Nephron progenitor cell (in vitro differentiated cells): ENCODE measurements at regions not wholly inside any gene's neighbourhood (a gene's known extent, or its start where the extent isn't known, plus 50 kb on each side); places are given as distances from the start of the nearest gene placed in this dataset.

Experiments
- DNase-seq: peaks from one replicate; pipeline ENCODE4 v3.0.0; 2021
- H3K27ac Mint-ChIP-seq: 2 replicates; pipeline ENCODE4 v1.8.0; 2021; ENCODE audit warnings: mild to moderate bottlenecking, moderate library complexity, mixed read lengths
- H3K27me3 Mint-ChIP-seq: 2 replicates; pipeline ENCODE4 v1.8.0; 2021; ENCODE audit warnings: mild to moderate bottlenecking, low read depth, mixed read lengths; ENCODE audit not compliant: poor library complexity
- H3K36me3 Mint-ChIP-seq: 2 replicates; pipeline ENCODE4 v1.8.0; 2021; ENCODE audit warnings: low read depth, mixed read lengths
- H3K4me1 Mint-ChIP-seq: 2 replicates; pipeline ENCODE4 v1.8.0; 2021; ENCODE audit warnings: mixed read lengths
- H3K4me3 Mint-ChIP-seq: 2 replicates; pipeline ENCODE4 v1.8.0; 2021; ENCODE audit warnings: mild to moderate bottlenecking, moderate library complexity, mixed read lengths
- H3K9me3 Mint-ChIP-seq: 2 replicates; pipeline ENCODE4 v1.8.0; 2021; ENCODE audit warnings: mild to moderate bottlenecking, moderate library complexity, mixed read lengths
- CTCF ChIP-seq: fragments of 200-600 bp; sonication (generic); IDR thresholded peaks from 2 replicates; pipeline ENCODE4 v1.5.0; 2021; ENCODE audit warnings: antibody characterized with exemption

GRCh38 chr4:124243671-124244366 is 468.7 kb downstream of the ANKRD50 start:
- H3K27me3 Mint-ChIP-seq, result no peaks in the 10 kb centered on the region
- peaks cover 29% of the 10 kb centered on the region for H3K9me3 Mint-ChIP-seq
- no peak for DNase-seq
- no peak overlapping the region for H3K27ac Mint-ChIP-seq
- no peak for TF ChIP-seq CTCF
- H3K36me3 Mint-ChIP-seq, result peaks cover 4% of the 10 kb centered on the region
- no peak overlapping the region for H3K4me3 Mint-ChIP-seq
- H3K4me1 Mint-ChIP-seq, result no peaks in the 10 kb centered on the region

GRCh38 chr4:124253080-124253479 is 459.5 kb downstream of the ANKRD50 start:
- DNase-seq, result no peak
- TF ChIP-seq CTCF, result no peak
- Mint-ChIP-seq H3K27ac (no peak overlapping the region), H3K4me1 (peaks cover 4% of the 10 kb centered on the region), H3K9me3 (no peaks in the 10 kb centered on the region), H3K27me3 (peaks cover 6% of the 10 kb centered on the region), H3K4me3 (no peak overlapping the region), H3K36me3 (no peaks in the 10 kb centered on the region)

GRCh38 chr4:124262211-124263179 is 450.0 kb downstream of the ANKRD50 start:
- peak; percentile 85 for TF ChIP-seq CTCF
- no peak overlapping the region for H3K27ac Mint-ChIP-seq
- H3K27me3 Mint-ChIP-seq, result no peaks in the 10 kb centered on the region
- H3K4me1 Mint-ChIP-seq, result no peaks in the 10 kb centered on the region
- H3K9me3 Mint-ChIP-seq, result no peaks in the 10 kb centered on the region
- DNase-seq, result peak; percentile 63
- no peaks in the 10 kb centered on the region for H3K36me3 Mint-ChIP-seq
- no peak overlapping the region for H3K4me3 Mint-ChIP-seq

- no peak for DNase-seq
- no peak overlapping the region for H3K4me3 Mint-ChIP-seq
- TF ChIP-seq CTCF, result no peak
- H3K27me3 Mint-ChIP-seq, result no peaks in the 10 kb centered on the region
- no peak overlapping the region for H3K27ac Mint-ChIP-seq
- H3K4me1 Mint-ChIP-seq, result no peaks in the 10 kb centered on the region
- peaks cover 12% of the 10 kb centered on the region for H3K9me3 Mint-ChIP-seq
- H3K36me3 Mint-ChIP-seq, result no peaks in the 10 kb centered on the region
These were observed 446.8 kb downstream of the ANKRD50 start for GRCh38 chr4:124265701-124266100.

GRCh38 chr4:124266721-124267120 is 445.8 kb downstream of the ANKRD50 start:
- no peak for TF ChIP-seq CTCF
- Mint-ChIP-seq H3K4me1 (no peaks in the 10 kb centered on the region), H3K9me3 (peaks cover 22% of the 10 kb centered on the region), H3K27me3 (no peaks in the 10 kb centered on the region), H3K36me3 (peaks cover 8% of the 10 kb centered on the region), H3K27ac (no peak overlapping the region), H3K4me3 (no peak overlapping the region)
- DNase-seq, result no peak
